GM21529 (cell line): ENCODE measurements at regions not wholly inside any gene's neighbourhood (a gene's known extent, or its start where the extent isn't known, plus 50 kb on each side); places are given as distances from the start of the nearest gene placed in this dataset.
"Not testable (repeated sequence)": the region's sequence is repeated elsewhere in the genome, so short reads cannot be mapped to it uniquely, and the experiment has no call there.

ENCODE experiments used
- ATAC-seq: cut with Tn5 transposase; IDR thresholded peaks from one replicate; pipeline ENCODE4 v1.9.1; 2021; ENCODE audit not compliant: unreplicated experiment

GRCh38 chr21:17348357-17348756 lies 164.5 kb upstream of the CXADR start:
- no peak for ATAC-seq

DNA sequence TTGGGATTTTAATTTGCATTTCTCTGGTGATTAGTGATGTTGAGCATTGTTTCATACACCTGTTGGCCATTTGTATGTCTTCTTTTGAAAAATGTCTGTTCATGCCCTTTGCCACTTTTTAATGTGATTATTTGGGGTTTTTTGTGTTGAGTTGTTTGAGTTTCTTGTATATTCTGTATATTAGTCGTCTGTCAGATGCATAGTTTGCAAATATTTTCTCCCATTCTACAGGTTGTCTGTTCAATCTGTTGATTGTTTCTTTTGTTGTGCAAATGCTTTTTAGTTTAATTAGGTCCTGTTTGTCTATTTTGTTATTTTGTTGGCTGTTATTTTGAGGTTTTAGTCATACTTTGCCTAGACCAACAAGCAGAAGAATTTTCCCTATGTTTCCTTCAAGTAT lies 164.0 kb upstream of the CXADR start:
- ATAC-seq: no peak

DNA sequence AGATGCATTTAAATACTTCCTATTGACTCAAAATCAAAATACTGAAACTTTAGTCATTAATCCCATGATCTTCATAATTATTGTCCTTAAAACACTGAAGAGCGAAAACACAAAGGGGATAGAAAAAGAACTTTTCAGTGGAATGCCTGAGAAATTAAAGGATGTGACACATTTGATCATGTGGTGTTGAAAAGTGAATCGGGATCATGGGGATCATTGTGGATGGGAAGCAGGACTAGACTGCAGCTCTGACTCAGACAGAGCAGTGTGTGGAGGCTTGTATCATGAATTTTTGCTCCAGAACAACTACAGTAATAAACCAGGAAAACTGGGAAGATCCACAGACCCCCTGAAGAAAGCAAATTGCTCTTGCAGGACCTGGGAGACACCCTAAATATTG lies 161.1 kb upstream of the CXADR start:
- no peak for ATAC-seq

DNA sequence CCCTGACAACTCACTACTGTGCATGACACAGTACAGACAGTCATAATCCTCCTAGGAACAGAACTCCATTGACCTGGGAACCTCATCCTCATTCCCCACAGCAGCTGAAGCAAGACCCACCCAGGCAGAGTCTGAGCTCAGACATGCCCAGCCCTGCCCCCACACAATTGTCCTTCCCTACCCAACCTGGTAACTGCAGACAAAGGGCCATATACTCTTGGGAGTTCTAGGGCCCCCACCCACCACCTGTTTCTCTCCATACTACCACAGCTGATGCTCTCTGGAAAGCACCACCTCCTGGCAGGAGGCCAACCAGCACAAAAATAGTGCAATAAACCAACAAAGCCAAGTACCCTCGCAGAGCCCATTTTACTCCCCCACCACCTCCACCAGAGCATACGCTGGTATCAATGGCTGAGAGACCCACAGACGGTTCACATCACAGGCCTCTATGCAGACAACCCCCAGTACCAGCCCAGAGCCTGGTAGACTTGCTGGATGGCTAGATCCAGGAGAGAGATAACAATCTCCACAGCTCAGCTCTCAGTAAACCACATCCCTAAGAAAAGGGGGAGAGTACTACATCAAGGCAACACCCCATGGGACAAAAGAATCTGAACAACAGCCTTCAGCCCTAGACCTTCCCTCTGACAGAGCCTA lies 159.7 kb upstream of the CXADR start:
- no peak for ATAC-seq

GRCh38 chr21:17359781-17360180 lies 153.1 kb upstream of the CXADR start:
- no peak for ATAC-seq

- ATAC-seq: no peak
Measured at GRCh38 chr21:17368748-17369363, 144.0 kb upstream of the CXADR start.

DNA sequence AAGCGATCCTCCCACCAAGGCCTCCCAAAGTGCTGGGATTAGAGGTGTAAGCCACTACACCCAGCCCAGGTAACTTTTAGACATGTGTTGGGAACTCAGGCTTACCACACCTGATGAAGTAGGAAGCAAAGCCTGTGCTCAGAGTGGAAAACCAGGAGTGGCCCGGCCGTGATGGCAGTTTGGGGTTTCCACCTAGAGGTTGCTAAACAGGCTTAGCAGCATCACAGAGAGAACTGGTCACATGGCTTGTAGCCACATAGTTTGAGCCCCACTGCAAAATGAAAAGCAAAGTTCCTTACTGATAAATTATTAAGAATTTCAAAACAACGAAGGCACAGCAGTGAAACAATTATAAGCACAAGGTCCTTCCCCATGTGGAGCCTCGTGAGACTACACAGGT lies 142.6 kb upstream of the CXADR start:
- no peak for ATAC-seq

- no peak for ATAC-seq
Measured at GRCh38 chr21:17370916-17371315, 141.9 kb upstream of the CXADR start.

- ATAC-seq: no peak
Measured at GRCh38 chr21:17371450-17371849, 141.4 kb upstream of the CXADR start.

DNA sequence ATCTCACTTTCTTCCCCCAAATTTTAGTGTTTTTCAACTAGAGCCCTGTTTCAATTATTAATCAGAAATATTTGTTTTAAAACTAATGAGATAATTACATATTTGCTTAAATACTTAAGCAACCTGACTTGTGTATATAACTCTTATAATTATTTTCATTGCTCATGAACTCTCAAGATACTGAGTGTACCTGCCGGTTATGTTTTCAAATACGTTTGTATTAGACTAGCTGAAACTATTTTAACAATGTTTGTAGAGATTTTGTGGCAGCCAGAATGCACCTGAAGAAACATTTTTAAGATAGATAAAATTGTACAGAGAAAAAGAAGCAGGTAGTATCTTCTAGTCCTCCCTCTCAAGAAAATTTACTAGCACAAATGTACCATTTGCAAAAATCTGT lies 140.6 kb upstream of the CXADR start:
- no peak for ATAC-seq

DNA sequence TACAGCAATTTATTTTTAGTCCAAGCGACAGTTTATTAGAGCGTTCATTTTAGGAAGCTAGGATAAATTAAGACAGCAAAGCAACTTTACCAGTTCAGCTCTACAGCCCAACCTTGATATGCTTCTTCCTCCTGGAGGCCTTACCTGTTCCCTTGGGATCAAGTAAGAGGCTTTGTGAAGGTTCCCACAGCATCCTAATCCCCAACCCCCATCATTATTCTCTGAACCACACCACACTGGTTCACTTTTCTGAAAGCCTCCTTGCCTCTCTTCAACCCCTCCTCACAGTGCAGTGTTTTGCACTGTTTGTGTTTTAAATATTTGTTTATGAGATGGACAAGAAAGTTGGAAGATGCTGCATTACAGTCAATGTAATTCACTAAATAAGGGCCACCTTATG lies 126.3 kb upstream of the CXADR start:
- ATAC-seq: no peak

DNA sequence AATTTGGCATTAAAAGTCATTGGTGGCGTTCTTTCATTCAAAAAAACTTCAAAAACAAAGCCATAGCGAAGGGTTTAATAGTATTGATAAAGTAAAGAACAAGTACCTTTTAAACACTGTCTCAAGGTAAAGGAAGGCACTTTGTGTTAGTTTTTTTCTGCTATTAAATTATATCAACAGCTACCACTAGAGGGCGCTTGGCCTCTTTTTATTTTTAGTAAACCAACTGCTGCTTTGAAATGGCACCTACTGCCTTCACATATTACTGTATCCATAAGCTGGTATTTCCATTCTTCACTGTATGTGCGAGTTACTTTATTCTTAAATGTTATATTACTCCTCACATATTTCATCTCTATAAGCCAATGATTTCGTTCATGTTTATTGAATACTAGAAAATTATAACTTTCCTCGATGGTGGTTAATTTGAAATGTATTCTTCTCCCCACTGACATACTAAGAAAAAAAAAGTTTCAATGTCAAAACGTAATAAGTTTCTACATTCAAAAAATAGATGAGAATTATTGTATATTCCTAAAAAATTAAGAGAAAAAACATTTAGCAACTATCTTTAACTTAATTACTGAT lies 125.7 kb upstream of the CXADR start:
- peak; percentile 78 for ATAC-seq

DNA sequence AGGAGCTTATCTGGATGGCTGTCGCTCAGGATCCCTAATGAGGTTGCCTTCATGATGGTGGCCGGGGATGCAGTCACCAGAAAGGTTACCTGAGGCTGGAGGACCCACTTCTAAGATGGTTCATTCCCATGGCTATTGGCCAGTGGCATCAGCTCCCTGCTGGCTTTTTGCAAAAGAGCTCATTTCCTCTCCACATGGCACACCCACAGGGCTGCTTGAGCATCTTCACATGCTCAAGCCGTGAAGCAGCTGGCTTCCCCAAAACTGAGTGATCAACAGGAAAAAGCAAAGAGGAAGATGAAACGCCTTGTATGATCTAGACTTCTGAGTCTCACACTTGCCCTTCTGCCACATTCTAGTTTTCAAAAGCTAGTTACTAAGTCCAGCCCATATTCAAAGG lies 124.6 kb upstream of the CXADR start:
- no peak for ATAC-seq

GRCh38 chr21:17389311-17389710 lies 123.5 kb upstream of the CXADR start:
- ATAC-seq: no peak

DNA sequence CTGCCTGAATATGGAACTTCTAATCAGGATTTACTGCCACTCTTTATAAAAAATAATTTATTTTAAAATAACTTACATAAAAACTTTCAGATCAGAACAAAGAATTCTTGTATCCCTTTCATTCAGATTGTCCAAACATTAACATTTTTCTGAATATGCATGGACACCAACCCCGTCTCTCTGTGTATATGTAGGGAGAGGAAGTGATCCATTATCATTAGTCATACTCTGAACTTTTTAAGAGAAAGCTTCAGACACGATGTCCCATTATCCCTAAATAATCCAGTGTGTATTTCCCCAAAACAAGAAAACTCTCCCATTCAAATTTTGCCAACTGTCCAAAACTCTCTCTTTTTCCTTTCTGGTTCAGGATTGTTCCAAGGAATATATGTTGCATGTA lies 122.3 kb upstream of the CXADR start:
- ATAC-seq: no peak

DNA sequence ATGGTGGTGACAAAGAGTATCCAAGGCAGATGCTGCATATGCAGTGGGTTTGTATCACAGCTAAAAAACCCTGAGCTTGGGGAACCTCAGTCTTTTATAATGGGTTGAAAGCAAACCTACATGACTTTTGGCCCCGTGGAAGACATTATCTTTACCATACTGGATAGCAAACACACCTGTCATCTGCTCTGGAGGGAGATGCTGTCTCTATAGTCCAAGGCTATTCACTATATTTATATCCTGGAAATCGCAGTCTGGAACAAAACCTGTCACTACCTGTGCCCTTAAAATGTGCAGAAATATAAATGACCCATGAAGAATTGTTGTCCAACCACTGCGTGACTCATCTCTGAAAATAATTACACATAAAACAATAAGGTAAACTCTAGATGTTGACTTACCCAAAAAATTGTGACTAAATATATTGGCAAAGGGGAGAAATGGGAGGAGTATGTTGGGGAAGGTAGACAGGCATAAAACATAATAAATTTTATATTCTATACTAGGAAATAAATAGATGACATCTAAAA lies 121.0 kb upstream of the CXADR start:
- ATAC-seq: no peak

- ATAC-seq: no peak
Measured at GRCh38 chr21:17393413-17393812, 119.4 kb upstream of the CXADR start.

DNA sequence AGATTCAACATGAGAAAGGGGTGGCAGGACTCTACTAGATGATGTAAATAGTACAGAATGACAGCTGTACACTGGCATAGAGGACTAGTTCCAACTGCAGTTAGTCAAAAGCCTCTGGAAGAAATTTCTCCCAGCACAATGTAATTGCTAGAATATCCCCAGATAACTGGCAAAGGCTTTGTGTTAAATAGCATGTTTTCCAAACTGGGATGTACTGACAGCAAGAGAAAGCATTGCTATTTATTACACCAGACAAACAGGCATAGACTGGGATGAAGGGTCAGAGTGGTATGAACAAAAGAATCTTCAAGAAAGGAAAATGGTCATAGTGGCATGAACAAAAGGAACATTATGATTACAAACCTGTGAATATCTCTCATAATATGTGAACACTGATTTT lies 115.9 kb upstream of the CXADR start:
- ATAC-seq: no peak

DNA sequence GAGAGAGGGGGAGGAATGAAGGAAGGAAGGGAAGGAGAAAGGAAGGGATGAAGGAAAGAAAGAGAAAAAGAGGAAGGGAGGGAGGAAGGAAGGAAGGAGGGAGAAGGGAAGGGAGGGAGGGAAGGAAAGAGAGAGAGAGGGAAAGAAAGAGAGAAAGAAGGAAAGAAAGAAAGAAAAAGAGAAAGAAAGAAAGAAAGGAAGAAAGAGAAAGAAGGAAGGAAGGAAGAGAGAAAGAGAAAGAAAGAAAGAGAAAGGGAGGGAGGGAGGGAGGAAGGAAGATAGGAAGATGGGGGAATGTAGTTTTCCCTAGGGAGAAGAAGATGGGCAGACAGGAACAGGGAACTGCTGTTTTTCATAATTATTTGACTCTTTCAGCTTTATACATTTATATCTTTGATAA lies 115.1 kb upstream of the CXADR start:
- no peak for ATAC-seq

DNA sequence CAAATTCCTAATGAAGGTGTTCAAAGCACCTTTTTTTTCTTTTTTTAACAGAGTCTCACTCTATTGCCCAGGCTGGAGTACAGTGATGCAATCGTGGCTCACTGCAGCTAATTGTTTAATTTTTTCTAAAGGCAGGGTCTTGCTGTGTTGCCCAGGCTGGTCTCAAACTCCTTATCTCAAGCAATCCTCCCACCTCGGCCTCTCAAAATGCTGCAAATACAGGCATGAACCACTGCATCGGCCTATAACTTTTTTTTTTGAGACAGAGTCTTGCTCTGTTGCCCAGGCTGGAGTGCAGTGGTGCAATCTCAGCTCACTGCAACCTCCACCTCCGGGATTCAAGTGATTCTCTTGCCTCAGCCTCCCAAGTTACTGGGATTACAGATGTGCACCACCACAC lies 113.9 kb upstream of the CXADR start:
- ATAC-seq: not testable (repeated sequence)

DNA sequence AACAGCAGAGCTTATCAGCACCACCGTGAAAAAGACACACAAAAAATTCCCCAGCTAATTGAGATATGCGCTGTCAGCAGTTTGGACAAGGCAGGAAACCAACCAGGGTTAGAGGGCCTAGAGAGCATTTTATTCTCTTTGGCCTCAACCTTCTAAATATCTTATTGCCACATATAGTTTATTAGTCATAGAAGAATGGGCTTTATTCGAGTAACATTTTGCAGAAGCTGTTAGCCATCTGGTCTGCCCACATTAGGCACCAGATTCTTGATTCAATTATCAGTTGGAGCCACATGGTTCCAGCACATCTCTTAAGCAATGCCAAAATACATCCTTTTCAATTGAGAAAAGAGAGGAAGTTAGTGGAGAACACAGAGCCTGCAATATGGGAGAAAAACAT lies 109.9 kb upstream of the CXADR start:
- no peak for ATAC-seq

- ATAC-seq: no peak
Measured at GRCh38 chr21:17406202-17406601, 106.6 kb upstream of the CXADR start.

DNA sequence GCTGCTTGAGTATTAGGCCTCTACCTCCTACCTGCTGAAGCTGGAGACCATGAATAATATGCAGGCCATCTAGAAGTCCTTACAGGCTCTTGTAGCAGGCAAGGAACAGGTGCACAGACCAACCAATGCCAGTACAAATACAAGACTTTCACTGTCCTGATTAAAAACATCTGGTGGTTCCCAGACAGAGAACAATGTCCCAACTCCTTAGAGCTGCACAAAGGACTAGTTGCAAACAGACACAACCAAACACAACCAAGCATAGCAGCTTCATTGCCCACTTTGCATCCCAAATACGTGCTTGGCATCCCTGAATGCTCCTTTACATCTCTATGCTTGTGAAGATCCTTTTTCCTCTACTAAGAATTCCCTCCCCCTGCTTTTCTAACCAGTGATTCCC lies 98.1 kb upstream of the CXADR start:
- no peak for ATAC-seq
